H9 (cell line): ENCODE measurements at regions not wholly inside any gene's neighbourhood (a gene's known extent, or its start where the extent isn't known, plus 50 kb on each side); places are given as distances from the start of the nearest gene placed in this dataset.

Experiments used
- DNase-seq: peaks from one replicate; pipeline ENCODE4 v3.0.0-alpha.2; 2017
- H2AFZ ChIP-seq: one replicate; pipeline ENCODE4 v1.6.1; 2013; ENCODE audit warnings: mild to moderate bottlenecking, low read length, control low read depth, moderate library complexity
- H2AK5ac ChIP-seq: 2 replicates; pipeline ENCODE4 v1.6.1; 2013; ENCODE audit warnings: low read length, control low read depth, mixed read lengths; ENCODE audit not compliant: insufficient read length
- H2BK120ac ChIP-seq: one replicate; pipeline ENCODE4 v1.6.1; 2013; ENCODE audit warnings: low read depth, mild to moderate bottlenecking, low read length, control low read depth, inconsistent platforms; ENCODE audit not compliant: poor library complexity, severe bottlenecking
- H2BK12ac ChIP-seq: 2 replicates; pipeline ENCODE4 v1.6.1; 2013; ENCODE audit warnings: low read length, control low read depth, mixed read lengths, low read depth; ENCODE audit not compliant: insufficient read length
- H2BK15ac ChIP-seq: 2 replicates; pipeline ENCODE4 v1.6.1; 2013; ENCODE audit warnings: low read depth, low read length, control low read depth
- H2BK20ac ChIP-seq: one replicate; pipeline ENCODE4 v1.6.1; 2013; ENCODE audit warnings: low read depth, mild to moderate bottlenecking, low read length, control low read depth, inconsistent platforms; ENCODE audit not compliant: poor library complexity, severe bottlenecking
- H2BK5ac ChIP-seq: 2 replicates; pipeline ENCODE4 v1.6.1; 2013; ENCODE audit warnings: low read length, control low read depth, mixed read lengths; ENCODE audit not compliant: insufficient read length
- H3K14ac ChIP-seq: 2 replicates; pipeline ENCODE4 v1.6.1; 2013; ENCODE audit warnings: low read length, control low read depth; ENCODE audit not compliant: insufficient read depth
- H3K18ac ChIP-seq: 2 replicates; pipeline ENCODE4 v1.6.1; 2013; ENCODE audit warnings: low read depth, mild to moderate bottlenecking, mixed read lengths, low read length, control low read depth; ENCODE audit not compliant: insufficient read length
- H3K23ac ChIP-seq: 2 replicates; pipeline ENCODE4 v1.6.1; 2013; ENCODE audit warnings: low read length, control low read depth, mixed read lengths, low read depth; ENCODE audit not compliant: insufficient read length
- H3K23me2 ChIP-seq: 2 replicates; pipeline ENCODE4 v1.6.1; 2013; ENCODE audit warnings: low read depth, mild to moderate bottlenecking, mixed read lengths, low read length, control low read depth; ENCODE audit not compliant: insufficient read length, poor library complexity, severe bottlenecking
- H3K27ac ChIP-seq: 2 replicates; pipeline ENCODE4 v1.5.1; 2013; ENCODE audit warnings: low read length, control low read depth, mixed read lengths, low read depth; ENCODE audit not compliant: insufficient read length
- H3K27me3 ChIP-seq: 2 replicates; pipeline ENCODE4 v1.6.1; 2013; ENCODE audit warnings: low read length, control low read depth, inconsistent platforms; ENCODE audit not compliant: insufficient read depth
- H3K4ac ChIP-seq: 2 replicates; pipeline ENCODE4 v1.6.1; 2013; ENCODE audit warnings: low read depth, mild to moderate bottlenecking, control low read depth, inconsistent platforms, low read length, moderate library complexity
- H3K4me1 ChIP-seq: 2 replicates; pipeline ENCODE4 v1.6.1; 2013; ENCODE audit warnings: low read length, control low read depth, inconsistent platforms; ENCODE audit not compliant: insufficient read depth
- H3K4me2 ChIP-seq: 2 replicates; pipeline ENCODE4 v1.6.1; 2013; ENCODE audit warnings: low read length, control low read depth, mixed read lengths; ENCODE audit not compliant: insufficient read length, insufficient read depth
- H3K56ac ChIP-seq: 2 replicates; pipeline ENCODE4 v1.6.1; 2013; ENCODE audit warnings: low read depth, mild to moderate bottlenecking, mixed read lengths, low read length, control low read depth; ENCODE audit not compliant: insufficient read length
- H3K79me1 ChIP-seq: 2 replicates; pipeline ENCODE4 v1.6.1; 2013; ENCODE audit warnings: low read depth, mild to moderate bottlenecking, moderate library complexity, low read length, control low read depth, inconsistent platforms; ENCODE audit not compliant: insufficient read depth, poor library complexity, severe bottlenecking
- H3K79me2 ChIP-seq: 2 replicates; pipeline ENCODE4 v1.6.1; 2013; ENCODE audit warnings: low read length, control low read depth, inconsistent platforms; ENCODE audit not compliant: insufficient read depth
- H3K9ac ChIP-seq: 2 replicates; pipeline ENCODE4 v1.6.1; 2013; ENCODE audit warnings: low read length, control low read depth, mixed read lengths; ENCODE audit not compliant: insufficient read length; ENCODE audit errors: extremely low read depth
- H3K9me3 ChIP-seq: one replicate; pipeline ENCODE4 v1.6.1; 2013; ENCODE audit warnings: low read depth, low read length, inconsistent platforms; ENCODE audit not compliant: control insufficient read depth
- H3T11ph ChIP-seq: one replicate; pipeline ENCODE4 v1.6.1; 2013; ENCODE audit warnings: mild to moderate bottlenecking, low read length, control low read depth, inconsistent platforms
- H4K20me1 ChIP-seq: one replicate; pipeline ENCODE4 v1.6.1; 2013; ENCODE audit not compliant: control insufficient read depth, insufficient read length, insufficient read depth
- H4K5ac ChIP-seq: 2 replicates; pipeline ENCODE4 v1.6.1; 2013; ENCODE audit warnings: low read depth, mild to moderate bottlenecking, mixed read lengths, low read length, control low read depth; ENCODE audit not compliant: insufficient read length
- H4K8ac ChIP-seq: replicated peaks from 2 replicates; pipeline ENCODE4 v1.6.1; 2013; ENCODE audit warnings: low read length, control low read depth, mixed read lengths, low read depth; ENCODE audit not compliant: insufficient read length
- H4K91ac ChIP-seq: 2 replicates; pipeline ENCODE4 v1.6.1; 2013; ENCODE audit warnings: low read depth, mild to moderate bottlenecking, moderate library complexity, mixed read lengths, low read length, control low read depth; ENCODE audit not compliant: insufficient read length
- H3K27ac Mint-ChIP-seq, 3 experiments: 2 replicates in 2 of 3; 3 replicates in 1 of 3; pipeline ENCODE4 v1.8.0; 2020 to 2021; ENCODE audit warnings: mixed read lengths in 3 of 3, mild to moderate bottlenecking in 1 of 3, moderate library complexity in 1 of 3
- H3K27me3 Mint-ChIP-seq: 2 replicates; pipeline ENCODE4 v1.8.0; 2021; ENCODE audit warnings: low read depth, mild to moderate bottlenecking, moderate library complexity, mixed read lengths
- H3K36me3 Mint-ChIP-seq, 3 experiments: 2 replicates in 2 of 3; 3 replicates in 1 of 3; pipeline ENCODE4 v1.8.0; 2020 to 2021; ENCODE audit warnings: low read depth in 3 of 3, mixed read lengths in 3 of 3; ENCODE audit not compliant: insufficient read depth in 1 of 3
- H3K4me1 Mint-ChIP-seq, 2 experiments: 2 replicates each; pipeline ENCODE4 v1.8.0; 2020; ENCODE audit warnings: mixed read lengths in 2 of 2
- H3K4me3 Mint-ChIP-seq, 2 experiments: 2 replicates in 1 of 2; 3 replicates in 1 of 2; pipeline ENCODE4 v1.8.0; 2020 to 2021; ENCODE audit warnings: mild to moderate bottlenecking in 2 of 2, mixed read lengths in 2 of 2, moderate library complexity in 1 of 2
- H3K9me3 Mint-ChIP-seq, 2 experiments: 2 replicates in 1 of 2; 3 replicates in 1 of 2; pipeline ENCODE4 v1.8.0; 2020; ENCODE audit warnings: mild to moderate bottlenecking in 2 of 2, mixed read lengths in 2 of 2, moderate library complexity in 1 of 2
- WGBS: extraction: QIAGEN DNeasy Blood & Tissue Kit; methylation state at CpG from one replicate; pipeline ENCODE4 v1.1.7; 2013; ENCODE audit warnings: missing lambda C conversion rate, low lambda C conversion rate, mixed read lengths; ENCODE audit not compliant: insufficient read length; ENCODE audit errors: extremely low coverage; 5-methylcytosine and 5-hydroxymethylcytosine counted together
- TF ChIP-seq, protein P1 (sequence below): fragments of 200-600 bp; sonication (generic); conservative IDR thresholded peaks from 3 replicates; pipeline ENCODE4 v1.8.0; 2021; ENCODE audit warnings: antibody characterized with exemption, mild to moderate bottlenecking

DNA sequence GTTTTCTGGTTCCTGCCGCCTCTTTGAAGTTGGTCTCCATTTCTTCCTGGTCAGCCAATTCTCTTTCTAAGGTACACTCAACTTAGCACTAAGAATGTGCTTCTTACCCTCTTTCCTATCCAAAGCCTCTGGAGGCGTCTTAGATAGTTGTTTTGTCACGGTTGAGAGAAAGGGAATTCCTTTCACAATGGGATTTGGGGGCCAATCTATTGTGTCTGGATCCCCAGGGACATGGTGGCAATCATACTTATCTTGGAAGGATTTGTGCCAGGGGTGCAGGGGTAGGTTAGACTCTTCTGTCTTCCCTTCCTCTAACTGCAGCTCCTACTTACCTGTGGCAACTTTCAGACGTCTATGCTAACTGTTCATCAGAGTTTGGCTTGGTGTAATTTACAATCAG is 287.1 kb downstream of the SOX2 start:
- no peaks in the 10 kb centered on the region; a peak in 1 of 5 replicates for H3K9me3 Mint-ChIP-seq
- H4K20me1 ChIP-seq = no peaks in the 10 kb centered on the region
- no peak overlapping the region for H3K56ac ChIP-seq
- H3K27me3 Mint-ChIP-seq = no peaks in the 10 kb centered on the region; the same call in 1 of the 2 replicates
- no peak overlapping the region for H3K4me2 ChIP-seq
- no peak for DNase-seq
- H3K4me1 ChIP-seq = no peaks in the 10 kb centered on the region
- no peak overlapping the region for H3K4ac ChIP-seq
- H3K4me3 Mint-ChIP-seq = no peak overlapping the region
- no peak overlapping the region for H2AK5ac ChIP-seq
- no CpG with 5 or more reads among the region's 4 CpGs for WGBS
- peaks cover 18 to 21% of the 10 kb centered on the region in 2 experiments for H3K4me1 Mint-ChIP-seq
- no peaks in the 10 kb centered on the region for H3K27me3 ChIP-seq
- no peak overlapping the region for H2BK15ac ChIP-seq
- no peaks in the 10 kb centered on the region for H3K9me3 ChIP-seq
- H3K23me2 ChIP-seq = no peaks in the 10 kb centered on the region
- no peak overlapping the region for H4K91ac ChIP-seq
- H3T11ph ChIP-seq = no peak overlapping the region
- H3K14ac ChIP-seq = no peak overlapping the region
- no peaks in the 10 kb centered on the region for H3K36me3 Mint-ChIP-seq
- no peak overlapping the region for H4K8ac ChIP-seq
- H3K27ac ChIP-seq = no peak overlapping the region
- no peak overlapping the region for H2BK5ac ChIP-seq
- no peak overlapping the region for H3K18ac ChIP-seq
- H2BK12ac ChIP-seq = no peak overlapping the region
- H3K27ac Mint-ChIP-seq = peak overlapping the region in 1 of 3 experiments; percentile 42; a peak in 1 of 7 replicates
- no peak overlapping the region for H3K23ac ChIP-seq
- no peaks in the 10 kb centered on the region for H3K79me1 ChIP-seq
- H2BK120ac ChIP-seq = no peak overlapping the region
- no peak overlapping the region for H3K9ac ChIP-seq
- no peak overlapping the region for H2BK20ac ChIP-seq
- H2AFZ ChIP-seq = no peak overlapping the region
- TF ChIP-seq, protein P1, sequence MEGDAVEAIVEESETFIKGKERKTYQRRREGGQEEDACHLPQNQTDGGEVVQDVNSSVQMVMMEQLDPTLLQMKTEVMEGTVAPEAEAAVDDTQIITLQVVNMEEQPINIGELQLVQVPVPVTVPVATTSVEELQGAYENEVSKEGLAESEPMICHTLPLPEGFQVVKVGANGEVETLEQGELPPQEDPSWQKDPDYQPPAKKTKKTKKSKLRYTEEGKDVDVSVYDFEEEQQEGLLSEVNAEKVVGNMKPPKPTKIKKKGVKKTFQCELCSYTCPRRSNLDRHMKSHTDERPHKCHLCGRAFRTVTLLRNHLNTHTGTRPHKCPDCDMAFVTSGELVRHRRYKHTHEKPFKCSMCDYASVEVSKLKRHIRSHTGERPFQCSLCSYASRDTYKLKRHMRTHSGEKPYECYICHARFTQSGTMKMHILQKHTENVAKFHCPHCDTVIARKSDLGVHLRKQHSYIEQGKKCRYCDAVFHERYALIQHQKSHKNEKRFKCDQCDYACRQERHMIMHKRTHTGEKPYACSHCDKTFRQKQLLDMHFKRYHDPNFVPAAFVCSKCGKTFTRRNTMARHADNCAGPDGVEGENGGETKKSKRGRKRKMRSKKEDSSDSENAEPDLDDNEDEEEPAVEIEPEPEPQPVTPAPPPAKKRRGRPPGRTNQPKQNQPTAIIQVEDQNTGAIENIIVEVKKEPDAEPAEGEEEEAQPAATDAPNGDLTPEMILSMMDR = no peak
- H3K79me2 ChIP-seq = no peaks in the 10 kb centered on the region
- no peak overlapping the region for H4K5ac ChIP-seq
